ACC112 (cell line): ENCODE measurements at regions not wholly inside any gene's neighbourhood (a gene's known extent, or its start where the extent isn't known, plus 50 kb on each side); places are given as distances from the start of the nearest gene placed in this dataset.
A peak's percentile ranks its signal among the peaks of the same experiment; 100 is the strongest.

ENCODE experiments used
- H2AFZ ChIP-seq: fragments of 200-600 bp; sonication (generic); one replicate; pipeline ENCODE4 v1.6.0; 2017; ENCODE audit warnings: antibody characterized with exemption, low read length; ENCODE audit not compliant: unreplicated experiment
- H3K27ac ChIP-seq: fragments of 200-600 bp; sonication (generic); 2 replicates; pipeline ENCODE4 v1.5.1; 2014; ENCODE audit warnings: low read depth, mild to moderate bottlenecking, antibody characterized with exemption, low read length, moderate library complexity
- H3K27me3 ChIP-seq: fragments of 200-600 bp; sonication (generic); 2 replicates; pipeline ENCODE4 v1.6.1; 2014; ENCODE audit warnings: mild to moderate bottlenecking, antibody characterized with exemption, low read length, moderate library complexity, mixed read lengths; ENCODE audit not compliant: insufficient read depth
- H3K36me3 ChIP-seq: fragments of 200-600 bp; sonication (generic); 2 replicates; pipeline ENCODE4 v1.6.1; 2016; ENCODE audit warnings: mild to moderate bottlenecking, antibody characterized with exemption, low read length, moderate library complexity, mixed read lengths; ENCODE audit not compliant: insufficient read depth
- H3K4me1 ChIP-seq: fragments of 200-600 bp; sonication (generic); one replicate; pipeline ENCODE4 v1.6.1; 2016; ENCODE audit warnings: low read length, mixed read lengths; ENCODE audit not compliant: insufficient read depth, unreplicated experiment, control insufficient read depth
- H3K4me3 ChIP-seq: fragments of 200-600 bp; sonication (generic); 2 replicates; pipeline ENCODE4 v1.5.1; 2014; ENCODE audit warnings: mild to moderate bottlenecking, low read depth, low read length
- H3K79me2 ChIP-seq: fragments of 200-600 bp; sonication (generic); one replicate; pipeline ENCODE4 v1.6.0; 2016; ENCODE audit warnings: low read length; ENCODE audit not compliant: control insufficient read depth, unreplicated experiment, insufficient read depth

GRCh38 chr19:28943651-28944050 is 269.3 kb downstream of the UQCRFS1 start:
- Histone ChIP-seq H3K27ac (no peak overlapping the region), H3K4me1 (peaks cover 16% of the 10 kb centered on the region), H2AFZ (no peak overlapping the region)

GRCh38 chr19:28941833-28942232 is 271.1 kb downstream of the UQCRFS1 start:
- no peak overlapping the region for H3K4me3 ChIP-seq
- H3K4me1 ChIP-seq, result peaks cover 16% of the 10 kb centered on the region
- no peaks in the 10 kb centered on the region for H3K79me2 ChIP-seq
- H2AFZ ChIP-seq, result no peak overlapping the region
- H3K36me3 ChIP-seq, result no peaks in the 10 kb centered on the region
- H3K27ac ChIP-seq, result peak overlapping the region; percentile 78; the same call in 1 of the 2 replicates
- H3K27me3 ChIP-seq, result no peaks in the 10 kb centered on the region

More at GRCh38 chr19:28943651-28944050, 269.3 kb downstream of the UQCRFS1 start:
- H3K79me2 ChIP-seq, result no peaks in the 10 kb centered on the region
- no peaks in the 10 kb centered on the region for H3K27me3 ChIP-seq
- no peak overlapping the region for H3K4me3 ChIP-seq
- no peaks in the 10 kb centered on the region for H3K36me3 ChIP-seq

GRCh38 chr19:28940751-28941500 is 272.0 kb downstream of the UQCRFS1 start:
- no peaks in the 10 kb centered on the region for H3K79me2 ChIP-seq
- H2AFZ ChIP-seq, result no peak overlapping the region
- no peaks in the 10 kb centered on the region for H3K27me3 ChIP-seq
- H3K36me3 ChIP-seq, result no peaks in the 10 kb centered on the region
- H3K27ac ChIP-seq, result peak overlapping the region; percentile 78
- no peak overlapping the region for H3K4me3 ChIP-seq
- H3K4me1 ChIP-seq, result peaks cover 16% of the 10 kb centered on the region

GRCh38 chr19:28939236-28939635 is 273.7 kb downstream of the UQCRFS1 start:
- no peak overlapping the region for H2AFZ ChIP-seq
- no peak overlapping the region for H3K4me3 ChIP-seq
- H3K4me1 ChIP-seq, result peaks cover 19% of the 10 kb centered on the region
- no peaks in the 10 kb centered on the region for H3K79me2 ChIP-seq
- H3K36me3 ChIP-seq, result no peaks in the 10 kb centered on the region
- no peak overlapping the region for H3K27ac ChIP-seq
- no peaks in the 10 kb centered on the region for H3K27me3 ChIP-seq

GRCh38 chr19:28936001-28936400 is 276.9 kb downstream of the UQCRFS1 start:
- Histone ChIP-seq H3K27ac (no peak overlapping the region), H3K4me3 (no peak overlapping the region), H3K27me3 (no peaks in the 10 kb centered on the region), H2AFZ (no peak overlapping the region), H3K36me3 (no peaks in the 10 kb centered on the region), H3K4me1 (peaks cover 12% of the 10 kb centered on the region), H3K79me2 (no peaks in the 10 kb centered on the region)

GRCh38 chr19:28934631-28935030 is 278.3 kb downstream of the UQCRFS1 start:
- H2AFZ ChIP-seq, result no peak overlapping the region
- peaks cover 4% of the 10 kb centered on the region for H3K4me1 ChIP-seq
- H3K27ac ChIP-seq, result no peak overlapping the region
- no peak overlapping the region for H3K4me3 ChIP-seq
- no peaks in the 10 kb centered on the region for H3K79me2 ChIP-seq
- no peaks in the 10 kb centered on the region for H3K36me3 ChIP-seq
- H3K27me3 ChIP-seq, result no peaks in the 10 kb centered on the region

GRCh38 chr19:28933039-28933438 is 279.9 kb downstream of the UQCRFS1 start:
- no peaks in the 10 kb centered on the region for H3K36me3 ChIP-seq

GRCh38 chr19:28932446-28932845 is 280.5 kb downstream of the UQCRFS1 start:
- no peaks in the 10 kb centered on the region for H3K79me2 ChIP-seq
- no peak overlapping the region for H3K27ac ChIP-seq
- H3K4me1 ChIP-seq, result peaks cover 15% of the 10 kb centered on the region
- H2AFZ ChIP-seq, result no peak overlapping the region
- no peaks in the 10 kb centered on the region for H3K27me3 ChIP-seq
- no peak overlapping the region for H3K4me3 ChIP-seq
- H3K36me3 ChIP-seq, result no peaks in the 10 kb centered on the region

More at GRCh38 chr19:28933039-28933438, 279.9 kb downstream of the UQCRFS1 start:
- H3K27ac ChIP-seq, result no peak overlapping the region
- peaks cover 15% of the 10 kb centered on the region for H3K4me1 ChIP-seq
- H3K79me2 ChIP-seq, result no peaks in the 10 kb centered on the region
- no peaks in the 10 kb centered on the region for H3K27me3 ChIP-seq
- no peak overlapping the region for H3K4me3 ChIP-seq
- H2AFZ ChIP-seq, result no peak overlapping the region

- Histone ChIP-seq H3K36me3 (no peaks in the 10 kb centered on the region), H3K79me2 (no peaks in the 10 kb centered on the region)
Observed at GRCh38 chr19:28929006-28929405, 283.9 kb downstream of the UQCRFS1 start.

GRCh38 chr19:28927456-28927855 is 285.5 kb downstream of the UQCRFS1 start:
- no peaks in the 10 kb centered on the region for H3K36me3 ChIP-seq
- H3K27ac ChIP-seq, result no peak overlapping the region
- no peaks in the 10 kb centered on the region for H3K27me3 ChIP-seq
- H2AFZ ChIP-seq, result no peak overlapping the region
- no peak overlapping the region for H3K4me3 ChIP-seq
- H3K79me2 ChIP-seq, result no peaks in the 10 kb centered on the region
- peaks cover 13% of the 10 kb centered on the region for H3K4me1 ChIP-seq

More at GRCh38 chr19:28929006-28929405, 283.9 kb downstream of the UQCRFS1 start:
- Histone ChIP-seq H2AFZ (no peak overlapping the region), H3K27me3 (no peaks in the 10 kb centered on the region), H3K27ac (peak overlapping the region; percentile 80), H3K4me1 (peaks cover 13% of the 10 kb centered on the region), H3K4me3 (no peak overlapping the region)
